Mesothelial cell of epicardium (in vitro differentiated cells): ENCODE measurements at regions not wholly inside any gene's neighbourhood (a gene's known extent, or its start where the extent isn't known, plus 50 kb on each side); places are given as distances from the start of the nearest gene placed in this dataset.
"Not testable (repeated sequence)": the region's sequence is repeated elsewhere in the genome, so short reads cannot be mapped to it uniquely, and the experiment has no call there.

Experiments used
- DNase-seq, 2 experiments: peaks; one replicate each; pipeline ENCODE4 v3.0.0; 2021; ENCODE audit warnings: low spot score in 2 of 2; ENCODE audit not compliant: unreplicated experiment in 2 of 2
- H3K27ac Mint-ChIP-seq: 2 replicates; pipeline ENCODE4 v1.8.0; 2021; ENCODE audit warnings: mixed read lengths
- H3K27me3 Mint-ChIP-seq: 2 replicates; pipeline ENCODE4 v1.8.0; 2021; ENCODE audit warnings: low read depth, mixed read lengths
- H3K36me3 Mint-ChIP-seq: 2 replicates; pipeline ENCODE4 v1.8.0; 2021; ENCODE audit warnings: mixed read lengths
- H3K4me1 Mint-ChIP-seq: 2 replicates; pipeline ENCODE4 v1.8.0; 2021; ENCODE audit warnings: mixed read lengths
- H3K4me3 Mint-ChIP-seq: 2 replicates; pipeline ENCODE4 v1.8.0; 2021; ENCODE audit warnings: mild to moderate bottlenecking, moderate library complexity, mixed read lengths
- H3K9me3 Mint-ChIP-seq: 2 replicates; pipeline ENCODE4 v1.8.0; 2021; ENCODE audit warnings: mixed read lengths
- TF ChIP-seq, protein P1 (sequence below): fragments of 200-600 bp; sonication (generic); IDR thresholded peaks from one replicate; pipeline ENCODE4 v1.5.0; 2021; ENCODE audit warnings: antibody characterized with exemption; ENCODE audit not compliant: unreplicated experiment

DNA sequence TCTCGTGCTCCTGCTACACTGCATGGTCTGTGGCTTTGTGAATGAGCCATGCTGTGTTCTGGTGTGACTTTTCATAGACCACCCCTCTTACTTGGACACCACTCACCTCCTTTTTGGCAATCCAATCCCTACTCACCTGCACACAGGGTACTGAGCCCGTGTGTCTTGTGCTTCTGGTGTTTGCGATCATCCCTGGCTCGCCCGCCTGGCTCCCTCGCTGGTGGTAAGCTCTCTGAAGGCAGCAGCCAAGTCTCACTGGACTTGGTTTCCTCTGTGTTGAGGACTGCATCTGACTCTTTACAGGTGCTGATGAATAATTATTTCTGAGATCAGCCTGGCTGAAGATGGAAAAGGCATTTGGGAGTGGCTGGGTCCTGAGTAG is 276.8 kb downstream of the TSN start:
- TF ChIP-seq, protein P1, sequence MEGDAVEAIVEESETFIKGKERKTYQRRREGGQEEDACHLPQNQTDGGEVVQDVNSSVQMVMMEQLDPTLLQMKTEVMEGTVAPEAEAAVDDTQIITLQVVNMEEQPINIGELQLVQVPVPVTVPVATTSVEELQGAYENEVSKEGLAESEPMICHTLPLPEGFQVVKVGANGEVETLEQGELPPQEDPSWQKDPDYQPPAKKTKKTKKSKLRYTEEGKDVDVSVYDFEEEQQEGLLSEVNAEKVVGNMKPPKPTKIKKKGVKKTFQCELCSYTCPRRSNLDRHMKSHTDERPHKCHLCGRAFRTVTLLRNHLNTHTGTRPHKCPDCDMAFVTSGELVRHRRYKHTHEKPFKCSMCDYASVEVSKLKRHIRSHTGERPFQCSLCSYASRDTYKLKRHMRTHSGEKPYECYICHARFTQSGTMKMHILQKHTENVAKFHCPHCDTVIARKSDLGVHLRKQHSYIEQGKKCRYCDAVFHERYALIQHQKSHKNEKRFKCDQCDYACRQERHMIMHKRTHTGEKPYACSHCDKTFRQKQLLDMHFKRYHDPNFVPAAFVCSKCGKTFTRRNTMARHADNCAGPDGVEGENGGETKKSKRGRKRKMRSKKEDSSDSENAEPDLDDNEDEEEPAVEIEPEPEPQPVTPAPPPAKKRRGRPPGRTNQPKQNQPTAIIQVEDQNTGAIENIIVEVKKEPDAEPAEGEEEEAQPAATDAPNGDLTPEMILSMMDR: no peak
- no peak overlapping the region for H3K27ac Mint-ChIP-seq
- H3K4me1 Mint-ChIP-seq: peaks cover 36% of the 10 kb centered on the region
- H3K9me3 Mint-ChIP-seq: no peaks in the 10 kb centered on the region
- no peaks in the 10 kb centered on the region for H3K36me3 Mint-ChIP-seq
- H3K27me3 Mint-ChIP-seq: peaks cover 27% of the 10 kb centered on the region
- peak in 1 of 2 experiments; percentile 28 for DNase-seq
- no peak overlapping the region for H3K4me3 Mint-ChIP-seq

DNA sequence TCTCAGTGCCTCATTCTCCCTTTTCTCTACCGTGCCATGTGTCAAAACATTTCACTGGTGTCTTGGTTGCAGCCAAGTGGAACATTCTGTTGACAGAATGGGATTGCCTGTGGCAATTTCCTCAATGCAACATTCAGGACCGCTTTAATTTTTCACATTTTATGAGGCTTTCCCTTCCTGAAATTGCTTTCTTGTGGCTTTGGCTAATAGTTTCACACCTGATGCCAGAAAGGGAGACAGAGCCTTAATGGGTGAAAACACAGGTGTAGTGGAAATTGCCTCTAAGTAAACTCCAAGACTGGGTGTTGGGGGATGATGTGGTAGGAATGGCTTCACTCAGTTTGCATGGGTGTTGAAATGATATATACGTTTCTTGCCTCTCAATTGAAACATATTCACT is 278.3 kb downstream of the TSN start:
- H3K27ac Mint-ChIP-seq: no peak overlapping the region
- no peak overlapping the region for H3K4me3 Mint-ChIP-seq
- DNase-seq: no peak
- peaks cover 24% of the 10 kb centered on the region for H3K4me1 Mint-ChIP-seq
- peaks cover 31% of the 10 kb centered on the region for H3K27me3 Mint-ChIP-seq
- H3K9me3 Mint-ChIP-seq: peaks cover 5% of the 10 kb centered on the region
- no peaks in the 10 kb centered on the region for H3K36me3 Mint-ChIP-seq
- TF ChIP-seq, protein P1: no peak

DNA sequence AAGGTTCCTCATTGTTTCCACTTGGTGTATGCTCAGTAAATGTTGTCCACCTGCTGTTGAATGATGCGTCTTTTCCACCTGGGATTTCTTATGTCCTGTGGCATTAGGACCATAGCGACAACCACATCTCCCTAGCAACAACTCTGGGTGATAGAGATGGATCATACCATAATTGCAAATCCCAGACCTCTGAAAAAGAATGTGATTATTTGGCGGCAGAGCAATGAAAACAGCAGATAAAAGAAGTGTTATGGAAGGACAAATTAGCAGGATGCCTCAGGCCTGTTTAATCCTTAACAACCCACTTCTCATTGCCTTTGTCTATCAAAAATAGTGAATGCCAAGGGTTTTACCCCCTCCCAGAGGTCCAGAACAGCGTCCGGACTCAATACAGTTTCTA is 278.9 kb downstream of the TSN start:
- H3K36me3 Mint-ChIP-seq: no peaks in the 10 kb centered on the region
- TF ChIP-seq, protein P1: no peak
- peaks cover 19% of the 10 kb centered on the region for H3K4me1 Mint-ChIP-seq
- H3K4me3 Mint-ChIP-seq: no peak overlapping the region
- DNase-seq: no peak
- H3K27me3 Mint-ChIP-seq: peaks cover 31% of the 10 kb centered on the region
- no peak overlapping the region for H3K27ac Mint-ChIP-seq
- peaks cover 11% of the 10 kb centered on the region for H3K9me3 Mint-ChIP-seq

DNA sequence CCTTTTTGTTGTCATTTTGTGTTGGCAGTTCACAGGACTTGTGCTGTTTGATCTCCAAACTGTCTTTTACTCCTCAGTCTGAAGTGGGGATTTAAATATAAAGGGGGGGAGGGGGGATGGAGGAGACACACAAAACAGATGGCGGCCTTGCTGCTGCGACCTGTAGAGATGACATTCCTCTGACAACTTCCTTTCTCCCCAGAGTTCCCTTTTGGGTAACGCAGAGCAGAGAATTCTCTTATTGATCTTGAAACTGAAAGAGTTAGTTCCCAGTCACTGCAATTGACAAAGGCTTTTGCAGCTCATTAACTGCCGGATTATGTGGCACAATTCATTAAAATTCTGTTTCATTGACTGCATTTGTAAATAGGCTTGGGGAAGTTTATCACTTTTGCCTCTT is 279.3 kb downstream of the TSN start:
- Mint-ChIP-seq H3K9me3 (peaks cover 12% of the 10 kb centered on the region), H3K4me3 (no peak overlapping the region), H3K4me1 (peaks cover 17% of the 10 kb centered on the region), H3K36me3 (no peaks in the 10 kb centered on the region), H3K27me3 (peaks cover 31% of the 10 kb centered on the region), H3K27ac (no peak overlapping the region)
- DNase-seq: no peak
- TF ChIP-seq, protein P1: no peak

DNA sequence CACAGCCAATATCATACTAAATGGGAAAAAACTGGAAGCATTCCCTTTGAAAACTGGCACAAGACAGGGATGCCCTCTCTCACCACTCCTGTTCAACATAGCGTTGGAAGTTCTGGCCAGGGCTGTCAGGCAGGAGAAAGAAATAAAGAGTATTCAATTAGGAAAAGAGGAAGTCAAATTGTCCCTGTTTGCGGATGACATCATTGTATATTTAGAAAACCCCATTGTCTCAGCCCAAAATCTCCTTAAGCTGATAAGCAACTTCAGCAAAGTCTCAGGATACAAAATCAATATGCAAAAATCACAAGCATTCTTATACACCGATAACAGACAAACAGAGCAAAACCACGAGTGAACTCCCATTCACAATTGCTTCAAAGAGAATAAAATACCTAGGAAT is 283.4 kb downstream of the TSN start:
- Mint-ChIP-seq H3K9me3 (peaks cover 12% of the 10 kb centered on the region), H3K4me1 (peaks cover 12% of the 10 kb centered on the region), H3K27me3 (peaks cover 38% of the 10 kb centered on the region)
- not testable (repeated sequence) for H3K36me3 Mint-ChIP-seq, H3K27ac Mint-ChIP-seq, H3K4me3 Mint-ChIP-seq
- DNase-seq: peak in 1 of 2 experiments; percentile 3

DNA sequence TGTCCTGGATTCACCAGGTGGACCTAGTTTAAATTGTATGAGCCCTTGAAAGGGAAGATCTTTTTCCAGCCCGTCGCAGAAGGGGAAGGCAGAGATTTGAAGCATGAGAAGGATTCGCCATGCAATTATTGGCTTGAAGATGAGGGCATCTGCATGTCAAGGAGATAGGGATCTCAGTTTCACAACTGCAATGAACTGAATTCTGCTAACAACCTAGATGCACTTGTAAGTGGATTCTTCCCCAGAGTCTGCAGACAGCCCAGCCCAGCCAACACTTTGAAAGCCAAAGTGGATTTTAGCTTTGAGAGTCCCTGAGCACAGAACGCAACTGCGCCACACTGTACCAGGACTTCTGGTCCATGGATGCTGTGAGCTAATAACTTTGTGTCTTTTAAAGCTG is 286.0 kb downstream of the TSN start:
- no peak for DNase-seq
- no peak overlapping the region for H3K27ac Mint-ChIP-seq
- peaks cover 40% of the 10 kb centered on the region for H3K27me3 Mint-ChIP-seq
- no peaks in the 10 kb centered on the region for H3K36me3 Mint-ChIP-seq
- no peak overlapping the region for H3K4me3 Mint-ChIP-seq
- no peaks in the 10 kb centered on the region for H3K4me1 Mint-ChIP-seq
- TF ChIP-seq, protein P1: no peak
- H3K9me3 Mint-ChIP-seq: peaks cover 12% of the 10 kb centered on the region

DNA sequence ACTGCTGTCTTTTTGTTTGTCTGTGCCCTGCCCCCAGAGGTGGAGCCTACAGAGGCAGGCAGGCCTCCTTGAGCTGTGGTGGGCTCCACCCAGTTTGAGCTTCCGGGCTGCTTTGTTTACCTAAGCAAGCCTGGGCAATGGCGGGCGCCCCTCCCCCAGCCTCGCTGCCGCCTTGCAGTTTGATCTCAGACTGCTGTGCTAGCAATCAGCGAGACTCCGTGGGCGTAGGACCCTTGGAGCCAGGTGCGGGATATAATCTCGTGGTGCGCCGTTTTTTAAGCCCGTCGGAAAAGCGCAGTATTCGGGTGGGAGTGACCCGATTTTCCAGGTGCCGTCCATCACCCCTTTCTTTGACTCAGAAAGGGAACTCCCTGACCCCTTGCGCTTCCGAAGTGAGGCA is 296.2 kb downstream of the TSN start:
- not testable (repeated sequence) for DNase-seq, H3K4me3 Mint-ChIP-seq, H3K27ac Mint-ChIP-seq, H3K36me3 Mint-ChIP-seq, H3K4me1 Mint-ChIP-seq
- Mint-ChIP-seq H3K27me3 (peaks cover 16% of the 10 kb centered on the region), H3K9me3 (peaks cover 20% of the 10 kb centered on the region)
